GM21723 (cell line): ENCODE measurements at regions not wholly inside any gene's neighbourhood (a gene's known extent, or its start where the extent isn't known, plus 50 kb on each side); places are given as distances from the start of the nearest gene placed in this dataset.
A peak's percentile ranks its signal among the peaks of the same experiment; 100 is the strongest.

Source experiments
- ATAC-seq: cut with Tn5 transposase; IDR thresholded peaks from one replicate; pipeline ENCODE4 v1.9.1; 2021; ENCODE audit warnings: mild to moderate bottlenecking, moderate library complexity; ENCODE audit not compliant: unreplicated experiment

DNA sequence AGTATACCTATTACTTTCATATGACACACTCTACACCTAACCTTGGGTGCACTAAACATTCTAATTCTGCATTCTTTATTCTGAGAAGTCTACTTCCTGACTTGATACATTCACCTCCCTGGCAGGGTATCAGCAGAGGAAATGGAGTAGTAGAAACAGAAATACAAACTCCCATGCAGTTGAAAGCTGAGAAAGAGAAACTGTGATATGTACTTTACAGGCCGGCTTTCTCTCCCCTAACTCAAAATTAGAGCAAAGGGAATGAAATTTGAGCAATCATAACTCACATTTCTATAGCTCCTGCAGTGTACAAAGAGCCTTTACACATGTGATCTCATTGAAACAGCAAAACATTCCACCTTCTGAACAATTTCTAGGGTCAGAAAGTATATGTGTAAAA lies 135.5 kb upstream of the COL8A1 start:
- ATAC-seq, result no peak

DNA sequence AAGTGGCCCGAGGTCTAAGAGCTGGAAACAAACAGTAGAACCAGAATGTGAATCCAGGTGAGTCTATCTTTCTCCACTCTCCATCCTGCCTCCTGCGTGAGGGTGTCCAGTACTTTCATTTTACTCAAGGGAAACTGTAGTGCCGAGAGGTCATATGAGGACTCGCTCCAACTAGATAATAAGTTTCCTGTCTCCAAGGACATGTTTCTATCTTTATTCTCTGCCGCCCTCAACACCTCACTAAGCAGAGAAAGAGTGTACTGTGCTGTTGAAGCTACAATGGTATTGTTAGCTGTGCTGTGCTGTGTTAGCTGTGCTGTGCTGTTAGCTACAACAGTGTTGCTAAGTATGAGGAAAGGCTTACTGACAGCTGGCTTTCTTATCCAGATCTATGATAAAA lies 137.9 kb upstream of the COL8A1 start:
- ATAC-seq, result no peak

DNA sequence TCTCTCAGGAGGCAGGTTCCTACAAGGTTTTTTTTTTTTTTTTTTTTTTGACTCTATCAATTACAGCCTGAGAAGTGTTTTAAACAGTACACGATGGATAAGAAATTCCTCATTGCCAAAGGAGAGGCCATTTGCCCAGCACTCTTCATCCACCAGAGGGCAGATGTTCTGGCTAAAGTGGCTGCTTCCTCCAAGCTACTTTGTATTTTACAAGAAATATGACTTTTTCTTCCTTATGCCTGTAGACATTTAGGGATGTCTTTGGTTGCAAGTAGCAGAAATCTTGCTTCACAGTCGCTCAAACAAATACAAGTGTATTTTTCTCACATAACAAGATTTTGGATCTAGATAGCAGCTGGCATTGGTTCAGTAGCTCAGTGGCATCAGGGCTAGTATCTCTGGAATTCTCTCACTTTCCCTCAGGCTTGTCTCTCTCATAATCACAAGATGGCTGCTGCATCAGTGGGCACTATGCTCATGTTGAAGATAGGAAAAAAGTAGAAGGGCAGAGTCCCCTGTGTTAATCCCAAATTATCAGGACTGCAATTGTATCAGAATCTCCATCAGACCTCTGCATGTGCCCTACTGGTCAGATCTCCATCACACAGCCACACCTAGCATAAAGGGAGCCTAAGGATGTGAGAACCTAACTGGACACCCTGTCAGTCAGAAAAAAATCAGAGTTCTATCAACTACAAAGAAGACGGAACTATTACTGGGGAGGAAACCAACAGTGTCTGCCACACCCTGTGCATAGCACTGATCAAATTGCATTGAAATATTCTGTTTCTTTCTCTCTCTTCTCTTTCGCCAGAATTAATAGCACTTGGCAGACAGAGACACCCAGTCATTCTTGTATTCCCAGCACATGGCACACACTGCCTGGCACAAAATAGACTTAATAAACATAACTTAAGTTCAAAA lies 138.9 kb upstream of the COL8A1 start:
- ATAC-seq, result peak; percentile 56

DNA sequence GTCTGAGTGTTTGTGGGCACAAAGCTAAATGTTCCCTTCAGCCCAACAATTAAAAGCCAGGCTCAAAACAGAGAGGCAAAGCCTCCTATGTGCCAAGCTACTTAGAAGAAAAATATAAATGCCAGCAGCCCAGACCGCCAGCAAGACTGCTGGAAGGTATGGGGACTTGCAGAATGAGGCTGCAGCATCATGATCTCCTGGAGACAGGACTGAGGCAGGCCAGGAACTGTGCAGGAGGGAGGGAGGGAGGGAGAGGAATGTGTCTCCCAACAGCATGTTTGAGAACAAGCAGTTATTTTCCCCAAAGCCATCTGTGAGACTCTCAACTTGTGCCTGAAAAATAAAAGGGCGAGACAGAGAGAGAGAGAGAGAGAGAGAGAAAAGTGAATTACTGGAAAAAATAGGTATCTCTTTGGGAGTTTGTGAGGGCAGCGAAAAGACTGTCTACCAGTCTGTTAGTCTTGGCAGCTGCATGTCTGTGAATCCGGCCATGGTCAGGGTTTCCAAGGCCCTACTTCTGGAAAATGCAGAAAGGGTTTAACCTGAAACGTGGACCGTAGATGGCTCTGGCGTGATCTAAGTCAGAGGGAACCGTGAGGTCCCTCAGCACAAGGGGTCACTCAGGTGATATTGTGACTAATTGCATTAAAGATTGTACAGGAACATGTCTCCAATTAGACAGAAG lies 139.7 kb upstream of the COL8A1 start:
- no peak for ATAC-seq

DNA sequence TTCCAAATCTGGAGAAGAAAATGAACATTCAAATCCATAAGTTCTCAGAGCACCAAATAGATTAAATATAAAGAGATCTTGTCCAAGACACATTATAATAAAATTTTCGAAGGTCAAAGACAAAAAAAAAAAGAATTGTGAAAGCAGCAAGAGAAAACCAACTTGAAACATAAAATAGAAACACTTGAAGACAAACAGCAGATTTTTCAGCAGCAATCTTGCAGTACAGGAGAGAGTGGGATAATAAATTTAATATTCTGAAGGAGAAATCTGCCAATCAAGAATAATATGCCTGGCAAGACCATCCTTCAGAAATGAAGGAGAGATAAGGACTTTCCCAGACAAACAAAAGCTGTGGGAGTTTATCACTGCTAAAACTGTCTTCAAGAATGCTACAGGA lies 150.5 kb upstream of the COL8A1 start:
- no peak for ATAC-seq

DNA sequence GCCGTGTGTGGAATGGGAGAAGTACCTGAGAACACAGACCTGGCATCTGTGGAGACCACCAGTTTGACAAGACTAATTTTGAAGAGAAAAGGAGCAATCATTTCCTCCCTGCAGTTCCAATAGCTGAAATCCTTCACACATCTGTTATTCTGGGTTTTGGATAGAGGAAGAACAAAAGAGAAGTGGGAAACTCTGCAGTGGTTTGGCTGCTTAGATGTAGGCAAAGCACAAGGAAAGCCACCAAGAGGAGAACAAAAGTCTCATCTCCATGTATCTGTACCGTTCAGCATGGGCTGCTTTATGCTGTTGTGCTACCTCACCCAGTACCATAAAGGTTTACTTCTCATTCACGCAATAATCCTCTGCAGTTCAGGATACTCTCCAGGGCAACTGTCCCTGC lies 153.1 kb upstream of the COL8A1 start:
- ATAC-seq, result no peak

DNA sequence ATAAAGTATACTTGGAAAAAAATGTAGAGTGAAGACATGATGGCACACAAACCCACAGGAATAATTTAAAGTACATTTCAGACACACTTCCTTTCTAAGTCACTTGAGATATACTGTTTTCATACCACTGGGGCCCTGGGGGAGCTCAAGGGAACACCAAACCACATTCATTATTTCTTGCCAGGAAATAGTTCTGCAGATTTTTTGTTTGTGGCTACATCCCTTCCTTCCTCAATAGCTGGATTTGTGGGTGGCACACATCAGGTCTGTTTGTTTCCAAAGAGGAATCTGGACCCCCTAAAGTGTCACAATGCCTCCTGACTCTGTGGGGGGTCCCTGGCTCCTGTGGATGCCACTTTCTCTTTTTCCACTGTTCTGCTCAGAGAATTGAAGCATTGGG lies 153.5 kb upstream of the COL8A1 start:
- no peak for ATAC-seq

DNA sequence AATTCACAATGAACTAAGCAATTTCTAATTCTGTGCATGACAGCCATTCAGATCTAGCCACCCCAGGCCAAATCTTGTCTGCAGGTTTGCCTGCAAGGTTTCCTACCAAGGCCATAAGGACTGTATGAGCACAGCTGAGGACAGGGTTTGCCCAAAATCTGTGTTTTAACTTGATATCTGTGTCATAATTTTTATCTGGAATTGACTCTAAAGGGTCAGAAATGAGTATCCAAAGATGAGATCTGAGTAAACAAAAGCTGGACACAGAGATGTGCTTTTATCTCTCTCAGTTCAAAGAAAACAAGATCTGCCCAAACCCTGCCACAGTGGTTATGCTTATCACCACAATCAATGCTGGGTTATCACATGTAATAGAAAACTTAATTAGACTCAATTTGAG lies 154.6 kb upstream of the COL8A1 start:
- no peak for ATAC-seq

DNA sequence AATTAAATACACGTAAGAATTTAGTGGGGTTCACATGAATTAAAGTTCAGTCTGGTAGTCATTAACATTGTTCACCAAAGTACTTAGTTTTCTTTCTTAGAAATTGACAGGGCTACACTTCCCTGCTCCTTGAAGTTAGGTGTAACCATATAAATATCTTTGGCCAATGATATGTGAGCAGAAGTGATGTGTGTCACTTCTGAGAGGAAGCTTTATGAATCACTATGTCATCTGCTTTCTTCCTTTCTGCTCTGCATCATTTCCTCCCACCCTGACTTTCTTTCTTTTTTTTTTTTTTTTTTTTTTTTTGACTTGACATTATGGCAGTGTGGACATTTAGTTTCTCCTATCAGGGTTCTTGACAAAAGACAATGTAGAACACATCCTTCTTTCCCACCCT lies 156.2 kb upstream of the COL8A1 start:
- no peak for ATAC-seq

DNA sequence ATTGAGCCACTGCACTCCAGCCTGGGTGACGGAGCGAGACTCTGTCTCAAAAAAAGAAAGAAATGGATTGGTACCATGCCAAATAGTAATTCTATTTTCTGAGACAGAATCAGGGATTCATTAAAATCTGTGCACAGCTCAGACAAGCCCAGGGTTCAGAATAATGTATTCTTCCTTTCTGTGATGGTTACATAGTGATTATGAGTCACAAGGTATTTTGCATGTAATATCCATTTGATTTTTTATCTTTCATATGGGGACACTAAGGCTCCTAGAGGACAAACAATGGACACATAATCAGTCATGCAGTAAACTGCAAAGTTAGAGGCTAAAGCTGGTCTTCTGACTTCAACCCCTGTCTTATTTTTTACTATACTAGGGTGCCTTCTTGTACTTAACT lies 156.8 kb upstream of the COL8A1 start:
- no peak for ATAC-seq

DNA sequence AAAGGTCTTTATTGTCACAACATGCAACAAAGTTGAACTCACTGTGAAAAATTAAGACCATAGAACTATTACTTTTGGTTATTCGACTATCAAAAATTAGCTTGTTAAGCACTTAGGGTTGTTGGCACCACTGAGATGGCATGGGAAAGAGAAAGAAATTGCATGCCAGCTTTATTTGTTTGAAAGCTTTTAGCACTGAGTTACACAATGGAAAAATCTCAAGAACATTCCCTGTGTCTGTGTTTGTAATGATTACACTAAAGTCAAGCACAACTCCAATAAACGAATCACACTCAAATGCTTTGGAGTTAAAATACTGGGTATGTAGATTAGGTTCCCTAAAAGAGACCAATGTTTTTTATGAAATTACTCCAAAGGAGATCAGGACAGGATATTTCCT lies 158.6 kb upstream of the COL8A1 start:
- ATAC-seq, result no peak

DNA sequence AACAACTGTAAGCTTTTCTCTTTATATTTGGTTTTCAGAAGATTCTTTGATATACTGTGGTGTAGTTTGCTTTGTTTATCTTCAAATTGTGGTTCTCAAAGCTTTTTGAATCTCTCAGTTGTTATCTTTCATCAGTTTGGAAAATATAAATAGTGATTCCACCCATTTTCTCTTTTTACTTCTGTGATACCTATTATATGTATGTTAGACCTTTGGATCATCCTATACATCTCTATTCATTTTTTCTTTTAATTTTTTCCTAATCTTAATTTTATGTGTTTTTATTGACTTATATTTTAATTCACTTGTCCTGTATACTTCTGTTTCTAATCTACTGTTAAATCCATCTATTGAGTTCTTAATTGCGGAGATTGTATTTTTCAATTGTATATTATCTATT lies 160.7 kb upstream of the COL8A1 start:
- ATAC-seq, result no peak

DNA sequence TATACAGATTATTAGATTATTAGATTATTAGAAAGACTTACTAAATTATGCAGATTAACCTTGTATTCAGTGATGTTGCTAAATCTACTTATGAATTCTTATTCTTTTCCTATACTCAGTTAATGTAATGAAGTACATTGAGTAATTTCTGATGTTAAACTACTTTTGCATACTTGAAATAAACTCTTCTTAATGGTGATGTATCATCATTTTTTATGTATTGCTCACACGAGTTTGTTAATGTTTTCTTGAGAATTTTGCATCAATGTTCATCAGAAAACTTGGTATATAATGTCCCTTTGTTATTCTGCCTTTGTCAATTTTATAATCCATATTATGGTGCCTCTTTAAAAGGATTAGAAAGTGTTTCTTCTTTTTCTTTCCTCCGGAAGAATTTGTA lies 163.2 kb upstream of the COL8A1 start:
- no peak for ATAC-seq

DNA sequence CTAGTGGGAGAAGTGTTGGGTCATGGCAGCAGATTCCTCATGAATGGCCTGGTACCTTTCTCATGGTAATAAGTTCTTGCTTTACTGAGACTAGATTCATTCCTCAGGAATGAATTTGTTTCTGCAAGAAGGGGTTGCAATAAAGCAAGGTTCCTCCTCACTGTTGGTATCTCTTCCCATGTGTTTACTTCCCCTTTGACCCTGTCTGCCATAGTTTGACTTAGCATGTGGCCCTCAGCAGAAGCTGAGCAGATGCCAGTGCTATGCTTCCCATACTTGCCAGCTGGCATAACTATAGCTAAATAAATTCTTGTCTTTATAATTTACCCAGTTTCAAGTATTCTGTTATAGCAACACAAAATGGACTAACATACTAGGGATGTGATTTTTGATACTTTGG lies 163.6 kb upstream of the COL8A1 start:
- ATAC-seq, result no peak

DNA sequence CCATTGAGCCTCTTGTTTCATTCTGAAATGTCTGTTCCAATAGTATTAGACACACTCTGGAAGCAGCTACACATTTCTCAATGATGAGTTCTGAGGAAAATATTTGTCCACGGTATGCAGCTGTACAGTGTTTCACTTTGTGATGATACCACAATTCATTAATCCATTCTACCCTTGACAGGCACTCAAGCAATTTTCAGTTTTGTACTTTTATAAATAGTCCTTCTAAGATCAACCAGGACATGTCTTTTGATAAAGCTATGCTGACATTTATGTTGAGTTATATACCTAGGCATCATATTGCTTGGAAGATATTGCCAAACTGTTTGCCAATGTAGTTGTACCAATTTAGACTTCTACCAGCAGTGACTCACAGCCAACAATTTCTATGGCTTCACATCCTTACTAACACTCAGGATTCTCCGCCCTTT lies 165.1 kb upstream of the COL8A1 start:
- ATAC-seq, result no peak

DNA sequence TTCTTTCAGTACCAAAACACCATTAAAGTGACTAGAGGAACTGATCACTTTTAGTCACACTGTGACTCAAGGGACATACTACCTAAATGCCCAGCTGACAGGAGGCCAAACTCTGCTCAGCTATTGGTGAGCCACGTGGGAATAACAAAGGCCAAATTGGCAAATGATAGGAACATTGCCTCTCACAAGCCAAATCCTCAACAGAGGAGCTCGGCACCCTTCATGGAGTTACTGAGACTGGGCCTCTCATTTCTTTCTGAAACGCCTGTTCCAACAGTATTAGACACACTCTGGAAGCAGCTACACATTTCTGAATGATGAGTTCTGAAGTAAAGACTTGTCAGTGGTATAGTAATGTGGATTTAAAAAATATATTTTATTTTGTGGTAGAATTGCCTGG lies 166.0 kb upstream of the COL8A1 start:
- no peak for ATAC-seq

DNA sequence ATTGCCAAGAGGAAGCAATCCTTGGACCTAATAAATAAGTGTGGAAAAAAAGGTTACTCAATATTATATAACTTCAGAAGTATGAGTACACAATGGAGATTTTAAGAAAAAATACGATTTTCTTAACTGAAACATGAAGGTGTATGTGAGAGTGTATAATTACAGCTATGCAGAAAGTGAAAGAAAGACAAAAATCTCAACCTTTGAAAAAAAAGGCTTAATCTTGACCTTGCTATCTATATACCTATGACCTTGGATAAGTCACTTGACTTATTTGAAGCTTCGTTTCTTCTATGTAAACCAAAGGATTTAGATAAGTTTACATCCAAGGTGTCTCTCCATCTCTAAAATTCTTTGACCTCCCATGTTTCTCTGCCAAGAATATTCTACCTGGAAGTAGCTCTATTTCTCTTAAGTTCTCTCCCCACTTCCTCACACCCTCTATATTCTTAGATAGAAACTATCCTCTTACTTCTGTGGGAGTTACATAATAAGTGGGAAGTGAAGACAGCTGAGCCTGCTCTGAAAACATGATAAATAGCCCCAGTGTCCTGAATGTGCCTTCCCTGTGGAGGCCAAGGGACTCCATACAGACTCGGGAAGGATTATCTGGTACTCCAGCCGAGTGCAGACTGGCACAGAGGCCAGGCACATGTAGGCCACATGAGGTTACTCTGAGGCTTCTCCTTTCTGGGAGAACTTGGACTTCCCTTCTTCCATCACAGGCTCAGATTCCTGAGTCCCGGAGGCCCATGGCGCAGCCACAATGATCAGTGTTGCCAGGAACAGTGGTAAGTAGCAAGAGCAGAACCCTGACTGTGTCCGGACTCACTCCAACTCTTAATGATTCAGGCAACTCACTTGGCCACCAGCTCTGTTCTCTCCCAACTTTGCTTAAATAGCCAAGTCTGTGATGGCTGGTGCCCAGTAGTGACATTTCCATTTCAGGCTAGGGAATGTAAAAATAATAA lies 166.8 kb upstream of the COL8A1 start:
- no peak for ATAC-seq

DNA sequence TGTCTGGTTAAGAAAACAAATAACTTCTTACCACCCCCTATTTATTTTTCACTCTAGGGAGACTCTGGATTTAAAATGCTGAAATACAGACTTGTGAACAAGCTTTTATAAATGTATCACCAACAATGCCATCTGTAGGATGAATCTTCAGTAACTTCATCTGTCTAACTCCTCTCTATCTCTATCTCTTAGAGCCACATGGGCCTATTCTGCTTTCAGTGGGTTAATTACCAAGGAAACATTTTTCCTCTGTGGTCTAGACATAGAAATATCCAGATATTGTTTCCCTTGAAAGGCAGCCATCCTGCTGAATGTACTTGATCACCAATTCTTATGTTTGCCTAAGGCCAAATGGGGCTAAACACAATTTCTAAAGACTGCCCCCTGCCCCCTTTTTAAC lies 167.6 kb upstream of the COL8A1 start:
- no peak for ATAC-seq

DNA sequence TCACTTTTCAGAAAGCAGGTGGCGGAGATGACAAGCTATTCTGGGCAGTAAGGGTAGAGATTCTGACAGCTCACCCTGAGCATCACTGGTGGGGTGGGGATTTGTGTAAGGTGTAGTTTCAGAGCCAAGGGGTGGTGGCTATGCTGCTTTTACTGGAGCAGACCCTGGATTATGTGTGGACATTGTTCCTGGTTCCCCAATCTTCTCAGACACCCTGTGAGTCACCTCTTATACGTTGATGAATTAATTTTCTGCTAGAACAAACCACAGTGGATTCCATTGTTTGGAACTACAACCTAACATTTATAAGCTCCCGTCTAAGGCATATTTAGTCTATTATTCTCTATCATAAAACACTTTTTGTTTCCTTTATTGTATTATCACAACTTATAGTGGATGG lies 169.5 kb upstream of the COL8A1 start:
- no peak for ATAC-seq

DNA sequence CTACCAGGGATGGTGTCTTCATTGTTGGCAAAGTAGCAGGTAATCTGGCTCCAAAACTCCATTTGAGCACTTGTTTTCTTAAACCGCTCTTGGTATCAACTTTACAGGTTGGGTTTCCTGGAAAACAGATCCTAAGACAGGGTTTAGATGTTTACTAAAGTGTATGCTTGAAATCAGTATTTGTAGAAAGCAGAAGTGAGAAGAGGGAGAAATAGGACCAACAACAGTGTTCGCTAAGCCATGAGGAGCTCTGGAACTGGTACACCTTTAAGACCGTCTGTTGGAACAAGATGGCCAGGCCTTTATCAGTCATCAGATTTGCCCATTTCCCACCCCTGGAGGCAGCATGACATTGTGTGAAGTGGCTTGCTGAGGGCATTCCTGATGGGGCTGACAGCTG lies 171.0 kb upstream of the COL8A1 start:
- no peak for ATAC-seq

DNA sequence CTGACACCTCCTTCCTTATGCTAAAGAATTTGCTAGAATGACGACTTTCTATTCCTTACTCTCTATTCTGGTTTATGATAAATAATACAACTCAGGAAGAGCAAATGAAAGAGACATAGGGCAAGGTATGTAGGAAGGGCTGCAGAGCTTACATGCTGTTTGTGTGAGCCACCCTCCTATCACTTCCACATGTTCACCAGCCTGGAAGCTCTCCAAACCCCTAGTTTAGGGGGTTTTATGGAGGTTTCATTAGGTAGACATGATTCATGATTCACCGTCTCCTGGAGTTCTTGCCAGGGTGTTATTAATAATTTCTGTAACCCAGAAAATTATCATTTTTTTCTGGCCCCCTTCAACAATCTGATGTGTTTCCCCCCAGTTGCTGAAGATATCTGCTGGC lies 172.1 kb upstream of the COL8A1 start:
- ATAC-seq, result no peak
